HFF-Myc (cell line): ENCODE measurements at regions not wholly inside any gene's neighbourhood (a gene's known extent, or its start where the extent isn't known, plus 50 kb on each side); places are given as distances from the start of the nearest gene placed in this dataset.

ENCODE experiments used
- DNase-seq: peaks from one replicate; pipeline ENCODE4 v3.0.0-alpha.2; 2011; ENCODE audit warnings: low read depth; ENCODE audit errors: extremely low read depth
- H3K4me3 ChIP-seq: replicated peaks from 2 replicates; pipeline ENCODE4 v1.5.1; 2011; ENCODE audit warnings: low read depth, mild to moderate bottlenecking, control low read depth, low read length
- CTCF ChIP-seq: IDR thresholded peaks from 2 replicates; pipeline ENCODE4 v1.5.1; 2012; ENCODE audit warnings: mild to moderate bottlenecking, low read depth, low read length, control low read depth; ENCODE audit errors: missing control alignments

- no peak for DNase-seq
- no peak overlapping the region for H3K4me3 ChIP-seq
- TF ChIP-seq CTCF, result no peak
Measured at GRCh38 chr18:73829146-73829545, 318.5 kb downstream of the FBXO15 start.

GRCh38 chr18:73827801-73828200, 319.8 kb downstream of the FBXO15 start:
- DNase-seq, result no peak
- H3K4me3 ChIP-seq, result no peak overlapping the region
- no peak for TF ChIP-seq CTCF

- no peak for DNase-seq
- no peak for TF ChIP-seq CTCF
- H3K4me3 ChIP-seq, result no peak overlapping the region
Measured at GRCh38 chr18:73826098-73826497, 321.5 kb downstream of the FBXO15 start.

GRCh38 chr18:73824671-73825070, 323.0 kb downstream of the FBXO15 start:
- DNase-seq, result no peak
- TF ChIP-seq CTCF, result no peak
- no peak overlapping the region for H3K4me3 ChIP-seq

- H3K4me3 ChIP-seq, result no peak overlapping the region
- no peak for DNase-seq
- TF ChIP-seq CTCF, result no peak
Measured at GRCh38 chr18:73812423-73812822, 335.2 kb downstream of the FBXO15 start.

- H3K4me3 ChIP-seq, result no peak overlapping the region
- TF ChIP-seq CTCF, result no peak
- no peak for DNase-seq
Measured at GRCh38 chr18:73807551-73808192, 340.0 kb downstream of the FBXO15 start.

- no peak for TF ChIP-seq CTCF
- no peak overlapping the region for H3K4me3 ChIP-seq
Measured at GRCh38 chr18:73805991-73806390, 341.6 kb downstream of the FBXO15 start.

More at GRCh38 chr18:73805991-73806390, 341.6 kb downstream of the FBXO15 start:
- DNase-seq, result no peak
